ENCODE measurements at regions not wholly inside any gene's neighbourhood (a gene's known extent, or its start where the extent isn't known, plus 50 kb on each side); places are given as distances from the start of the nearest gene placed in this dataset.
"Not testable (repeated sequence)": the region's sequence is repeated elsewhere in the genome, so short reads cannot be mapped to it uniquely, and the experiment has no call there.

- Histone ChIP-seq H3K4me1 (ENCODE audit: control insufficient read depth, extremely low read depth, insufficient read depth, low read length) (no peaks in the 10 kb centered on the region), H3K79me2 (ENCODE audit: control insufficient read depth, insufficient read depth, low read length) (no peaks in the 10 kb centered on the region), H3K9ac (ENCODE audit: control insufficient read depth, extremely low read depth, insufficient read depth, low read length) (no peak overlapping the region), H3K27ac (ENCODE audit: control insufficient read depth, insufficient read depth, low read length) (no peak overlapping the region), H3K9me3 (ENCODE audit: control insufficient read depth, low read depth, low read length) (no peaks in the 10 kb centered on the region), H3K4me3 (ENCODE audit: control insufficient read depth in 2 of 3, extremely low read depth in 1 of 3, insufficient read depth in 2 of 3, low read depth in 1 of 3, low read length in 3 of 3) (no peak overlapping the region), H3K36me3 (ENCODE audit: control insufficient read depth in 2 of 2, extremely low read depth in 1 of 2, insufficient read depth in 2 of 2, low read length in 2 of 2) (no peaks in the 10 kb centered on the region), H2AFZ (ENCODE audit: control insufficient read depth, low read length) (no peak overlapping the region), H4K20me1 (ENCODE audit: control insufficient read depth, extremely low read depth, insufficient read depth, low read length) (no peaks in the 10 kb centered on the region), H3K4me2 (ENCODE audit: control insufficient read depth, extremely low read depth, insufficient read depth, low read depth, low read length) (no peak overlapping the region), H3K27me3 (ENCODE audit: control insufficient read depth, extremely low read depth, insufficient read depth, low read length) (no peaks in the 10 kb centered on the region), H3K9me1 (ENCODE audit: control insufficient read depth, extremely low read depth, insufficient read depth, low read length) (no peaks in the 10 kb centered on the region)
- dilution Hi-C loops (cut with MboI; ENCODE audit: extremely low pct_ligation_motif_present, low sequenced_read_pairs): no loop called here
- DNase-seq (ENCODE audit: low read depth, low spot score) (no peak), FAIRE-seq (no peak)
- TF ChIP-seq EZH2 (IDR thresholded peaks at IDR 0.05; ENCODE audit: low read length) (no peak), CTCF (optimal IDR thresholded peaks at IDR 0.05 in 1 of 3, IDR thresholded peaks at IDR 0.05 in 1 of 3, conservative IDR thresholded peaks at IDR 0.05 in 1 of 3; ENCODE audit: extremely low read depth in 1 of 3, insufficient read depth in 2 of 3, low read length in 3 of 3) (no peak)
These were observed 98.0 kb upstream of the TSLP start for GRCh38 chr5:110973510-110973909.

- FAIRE-seq (no peak), DNase-seq (ENCODE audit: low read depth, low spot score) (no peak)
- no peak for TF ChIP-seq EZH2 (IDR thresholded peaks at IDR 0.05; ENCODE audit: low read length)
- TF ChIP-seq CTCF (optimal IDR thresholded peaks at IDR 0.05 in 1 of 3, IDR thresholded peaks at IDR 0.05 in 1 of 3, conservative IDR thresholded peaks at IDR 0.05 in 1 of 3; ENCODE audit: extremely low read depth in 1 of 3, insufficient read depth in 2 of 3, low read length in 3 of 3): no peak
- Histone ChIP-seq H3K4me3 (ENCODE audit: control insufficient read depth in 2 of 3, extremely low read depth in 1 of 3, insufficient read depth in 2 of 3, low read depth in 1 of 3, low read length in 3 of 3) (no peak overlapping the region), H3K36me3 (ENCODE audit: control insufficient read depth in 2 of 2, extremely low read depth in 1 of 2, insufficient read depth in 2 of 2, low read length in 2 of 2) (no peaks in the 10 kb centered on the region), H3K4me2 (ENCODE audit: control insufficient read depth, extremely low read depth, insufficient read depth, low read depth, low read length) (no peak overlapping the region), H3K9ac (ENCODE audit: control insufficient read depth, extremely low read depth, insufficient read depth, low read length) (no peak overlapping the region), H3K9me1 (ENCODE audit: control insufficient read depth, extremely low read depth, insufficient read depth, low read length) (no peaks in the 10 kb centered on the region), H3K27ac (ENCODE audit: control insufficient read depth, insufficient read depth, low read length) (no peak overlapping the region), H3K9me3 (ENCODE audit: control insufficient read depth, low read depth, low read length) (no peaks in the 10 kb centered on the region), H2AFZ (ENCODE audit: control insufficient read depth, low read length) (no peak overlapping the region), H4K20me1 (ENCODE audit: control insufficient read depth, extremely low read depth, insufficient read depth, low read length) (no peaks in the 10 kb centered on the region), H3K27me3 (ENCODE audit: control insufficient read depth, extremely low read depth, insufficient read depth, low read length) (no peaks in the 10 kb centered on the region), H3K79me2 (ENCODE audit: control insufficient read depth, insufficient read depth, low read length) (no peaks in the 10 kb centered on the region), H3K4me1 (ENCODE audit: control insufficient read depth, extremely low read depth, insufficient read depth, low read length) (no peaks in the 10 kb centered on the region)
- dilution Hi-C loops (cut with MboI; ENCODE audit: extremely low pct_ligation_motif_present, low sequenced_read_pairs): no loop called here
These were observed 93.6 kb upstream of the TSLP start for GRCh38 chr5:110977915-110978314.

GRCh38 chr5:110985882-110986281 lies 85.6 kb upstream of the TSLP start:
- dilution Hi-C loops (cut with MboI; ENCODE audit: extremely low pct_ligation_motif_present, low sequenced_read_pairs): not testable (repeated sequence)

GRCh38 chr5:110987573-110987972 lies 83.9 kb upstream of the TSLP start:
- H3K4me3 ChIP-seq (ENCODE audit: control insufficient read depth in 2 of 3, extremely low read depth in 1 of 3, insufficient read depth in 2 of 3, low read depth in 1 of 3, low read length in 3 of 3); H3K27me3 ChIP-seq (ENCODE audit: control insufficient read depth, extremely low read depth, insufficient read depth, low read length); H3K27ac ChIP-seq (ENCODE audit: control insufficient read depth, insufficient read depth, low read length); H3K4me2 ChIP-seq (ENCODE audit: control insufficient read depth, extremely low read depth, insufficient read depth, low read depth, low read length); H3K9me1 ChIP-seq (ENCODE audit: control insufficient read depth, extremely low read depth, insufficient read depth, low read length); H2AFZ ChIP-seq (ENCODE audit: control insufficient read depth, low read length); H3K9ac ChIP-seq (ENCODE audit: control insufficient read depth, extremely low read depth, insufficient read depth, low read length); H3K79me2 ChIP-seq (ENCODE audit: control insufficient read depth, insufficient read depth, low read length); H3K9me3 ChIP-seq (ENCODE audit: control insufficient read depth, low read depth, low read length); H3K36me3 ChIP-seq (ENCODE audit: control insufficient read depth in 2 of 2, extremely low read depth in 1 of 2, insufficient read depth in 2 of 2, low read length in 2 of 2); dilution Hi-C loops (cut with MboI; ENCODE audit: extremely low pct_ligation_motif_present, low sequenced_read_pairs); FAIRE-seq; H4K20me1 ChIP-seq (ENCODE audit: control insufficient read depth, extremely low read depth, insufficient read depth, low read length); DNase-seq (ENCODE audit: low read depth, low spot score); H3K4me1 ChIP-seq (ENCODE audit: control insufficient read depth, extremely low read depth, insufficient read depth, low read length): not testable (repeated sequence)

More at GRCh38 chr5:110985882-110986281, 85.6 kb upstream of the TSLP start:
- H3K4me2 ChIP-seq (ENCODE audit: control insufficient read depth, extremely low read depth, insufficient read depth, low read depth, low read length); H3K9me1 ChIP-seq (ENCODE audit: control insufficient read depth, extremely low read depth, insufficient read depth, low read length); H3K4me3 ChIP-seq (ENCODE audit: control insufficient read depth in 2 of 3, extremely low read depth in 1 of 3, insufficient read depth in 2 of 3, low read depth in 1 of 3, low read length in 3 of 3); FAIRE-seq; H3K9ac ChIP-seq (ENCODE audit: control insufficient read depth, extremely low read depth, insufficient read depth, low read length); H3K9me3 ChIP-seq (ENCODE audit: control insufficient read depth, low read depth, low read length); H3K4me1 ChIP-seq (ENCODE audit: control insufficient read depth, extremely low read depth, insufficient read depth, low read length); H3K27me3 ChIP-seq (ENCODE audit: control insufficient read depth, extremely low read depth, insufficient read depth, low read length); H3K36me3 ChIP-seq (ENCODE audit: control insufficient read depth in 2 of 2, extremely low read depth in 1 of 2, insufficient read depth in 2 of 2, low read length in 2 of 2); H2AFZ ChIP-seq (ENCODE audit: control insufficient read depth, low read length); DNase-seq (ENCODE audit: low read depth, low spot score); H4K20me1 ChIP-seq (ENCODE audit: control insufficient read depth, extremely low read depth, insufficient read depth, low read length); H3K27ac ChIP-seq (ENCODE audit: control insufficient read depth, insufficient read depth, low read length); H3K79me2 ChIP-seq (ENCODE audit: control insufficient read depth, insufficient read depth, low read length): not testable (repeated sequence)
